GM23338 (cell line): ENCODE measurements at regions not wholly inside any gene's neighbourhood (a gene's known extent, or its start where the extent isn't known, plus 50 kb on each side); places are given as distances from the start of the nearest gene placed in this dataset.

ENCODE experiments used
- ATAC-seq: fragments of 200-7000 bp; cut with Tn5 transposase; 3 replicates; pipeline ENCODE4 v1.9.1; 2020
- DNase-seq: peaks from one replicate; pipeline ENCODE4 v3.0.0-alpha.2; 2015; ENCODE audit warnings: low spot score
- H2AFZ ChIP-seq: fragments of 200-600 bp; sonication (generic); 2 replicates; pipeline ENCODE4 v1.8.0; 2016; ENCODE audit warnings: antibody characterized with exemption, mild to moderate bottlenecking, moderate library complexity
- H3F3A ChIP-seq: fragments of 200-600 bp; sonication (generic); replicated peaks from 2 replicates; pipeline ENCODE4 v1.8.0; 2017; ENCODE audit warnings: antibody characterized with exemption, mixed run types, low read depth
- H3K27ac ChIP-seq: fragments of 200-600 bp; sonication (generic); 2 replicates; pipeline ENCODE4 v1.6.1; 2016; ENCODE audit warnings: low read depth
- H3K27me3 ChIP-seq: fragments of 200-600 bp; sonication (generic); 2 replicates; pipeline ENCODE4 v1.8.0; 2016; ENCODE audit warnings: mild to moderate bottlenecking, mixed run types, moderate library complexity; ENCODE audit not compliant: insufficient read depth
- H3K36me3 ChIP-seq: fragments of 200-600 bp; sonication (generic); 2 replicates; pipeline ENCODE4 v1.8.0; 2016; ENCODE audit warnings: mild to moderate bottlenecking; ENCODE audit not compliant: insufficient read depth
- H3K4me1 ChIP-seq: fragments of 200-600 bp; sonication (generic); 2 replicates; pipeline ENCODE4 v1.8.0; 2016; ENCODE audit warnings: mild to moderate bottlenecking, moderate library complexity; ENCODE audit not compliant: insufficient read depth
- H3K4me2 ChIP-seq: fragments of 200-600 bp; sonication (generic); 2 replicates; pipeline ENCODE4 v1.7.1; 2017; ENCODE audit warnings: mixed run types
- H3K4me3 ChIP-seq: fragments of 200-600 bp; sonication (generic); 2 replicates; pipeline ENCODE4 v1.6.1; 2016; ENCODE audit warnings: mixed run types
- H3K79me2 ChIP-seq: fragments of 200-600 bp; sonication (generic); replicated peaks from 2 replicates; pipeline ENCODE4 v1.8.0; 2017; ENCODE audit warnings: mild to moderate bottlenecking; ENCODE audit not compliant: insufficient read depth
- H3K9me2 ChIP-seq: fragments of 200-600 bp; sonication (generic); 2 replicates; pipeline ENCODE4 v1.8.0; 2017; ENCODE audit not compliant: insufficient read depth
- H4K20me1 ChIP-seq: fragments of 200-600 bp; sonication (generic); replicated peaks from 2 replicates; pipeline ENCODE4 v1.8.0; 2017; ENCODE audit warnings: mild to moderate bottlenecking; ENCODE audit not compliant: insufficient read depth
- H3K27ac Mint-ChIP-seq: 2 replicates; pipeline ENCODE4 v1.8.0; 2020; ENCODE audit warnings: inconsistent platforms, mild to moderate bottlenecking, moderate library complexity, mixed read lengths
- H3K27me3 Mint-ChIP-seq: 3 replicates; pipeline ENCODE4 v1.8.0; 2022; ENCODE audit warnings: low read depth, mild to moderate bottlenecking, moderate library complexity, mixed read lengths, inconsistent platforms; ENCODE audit not compliant: insufficient read depth, poor library complexity
- H3K36me3 Mint-ChIP-seq: 3 replicates; pipeline ENCODE4 v1.8.0; 2021; ENCODE audit warnings: low read depth, mild to moderate bottlenecking, inconsistent platforms, moderate library complexity, mixed read lengths
- H3K4me1 Mint-ChIP-seq: 3 replicates; pipeline ENCODE4 v1.8.0; 2020; ENCODE audit warnings: mild to moderate bottlenecking, inconsistent platforms, mixed read lengths
- H3K4me3 Mint-ChIP-seq: 3 replicates; pipeline ENCODE4 v1.8.0; 2021; ENCODE audit warnings: moderate library complexity, mild to moderate bottlenecking, inconsistent platforms, mixed read lengths
- H3K9me3 Mint-ChIP-seq: 3 replicates; pipeline ENCODE4 v1.8.0; 2020; ENCODE audit warnings: moderate library complexity, mild to moderate bottlenecking, inconsistent platforms, mixed read lengths
- JUNB ChIP-seq: IDR thresholded peaks from one replicate; pipeline ENCODE4 v1.6.1; 2016; ENCODE audit warnings: antibody characterized with exemption; ENCODE audit not compliant: unreplicated experiment
- NANOG ChIP-seq: IDR thresholded peaks from 2 replicates; pipeline ENCODE4 v1.6.1; 2016; ENCODE audit warnings: antibody characterized with exemption, borderline replicate concordance
- POLR2AphosphoS5 ChIP-seq: IDR thresholded peaks from 2 replicates; pipeline ENCODE4 v1.6.1; 2016; ENCODE audit warnings: antibody characterized with exemption, low read depth
- STAT1 ChIP-seq: IDR thresholded peaks from one replicate; pipeline ENCODE4 v1.6.1; 2016; ENCODE audit warnings: antibody characterized with exemption; ENCODE audit not compliant: unreplicated experiment
- ZNF114 ChIP-seq: fragments of 250-450 bp; sonication (Bioruptor Pico); IDR thresholded peaks from 2 replicates; pipeline ENCODE4 v1.5.0; 2020; ENCODE audit warnings: mild to moderate bottlenecking, moderate library complexity
- ZNF331 ChIP-seq: fragments of 250-450 bp; sonication (Bioruptor Pico); IDR thresholded peaks from 2 replicates; pipeline ENCODE4 v1.5.0; 2020; ENCODE audit warnings: low read depth, mild to moderate bottlenecking, moderate library complexity
- TF ChIP-seq, protein P1 (sequence below): fragments of 250-450 bp; sonication (Bioruptor Pico); IDR thresholded peaks from 2 replicates; pipeline ENCODE4 v1.5.0; 2020; ENCODE audit warnings: mild to moderate bottlenecking, moderate library complexity
- TF ChIP-seq, protein P2 (sequence below): IDR thresholded peaks from one replicate; pipeline ENCODE4 v1.6.1; 2018; ENCODE audit warnings: antibody characterized with exemption; ENCODE audit not compliant: unreplicated experiment
- TF ChIP-seq, protein P3 (sequence below): IDR thresholded peaks from 2 replicates; pipeline ENCODE4 v1.6.1; 2016; ENCODE audit warnings: antibody characterized with exemption
- TF ChIP-seq, protein P4 (sequence below), 2 experiments: fragments of 200-600 bp in 1 of 2; sonication (generic) in 1 of 2; conservative IDR thresholded peaks; 2 replicates each; pipeline versions ENCODE4 v1.5.1 to v1.6.1; 2016 to 2017; ENCODE audit warnings: antibody characterized with exemption in 2 of 2, low read depth in 2 of 2, mild to moderate bottlenecking in 2 of 2, moderate library complexity in 1 of 2

DNA sequence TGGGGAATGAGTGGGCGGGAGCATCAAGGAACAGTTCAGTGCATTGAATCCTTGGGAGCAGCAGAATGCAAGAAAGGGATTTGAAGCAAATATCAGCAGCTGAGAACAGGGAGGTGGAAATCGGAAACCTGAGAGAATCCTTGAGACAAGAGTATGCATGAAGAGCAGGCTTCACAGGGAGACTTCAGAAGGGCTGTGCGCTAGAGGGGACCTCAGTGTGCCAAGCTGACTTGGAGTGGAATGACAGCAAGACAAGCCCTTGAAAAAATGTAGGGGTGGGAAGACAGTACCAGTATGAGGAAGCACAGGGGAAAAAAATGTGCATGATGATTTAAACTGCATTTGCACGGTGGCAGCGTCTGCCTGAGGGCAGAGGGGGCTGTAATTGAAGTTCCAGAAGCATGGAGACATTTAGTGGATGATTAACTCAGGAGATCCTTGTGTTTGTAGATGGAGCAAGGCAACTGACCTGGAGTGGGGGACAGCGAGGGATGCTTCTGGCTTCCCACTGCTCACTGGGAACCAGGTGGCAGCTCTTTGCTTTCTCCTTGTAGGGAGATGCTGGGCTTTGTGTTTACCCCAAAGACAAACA is 204.9 kb upstream of the PLET1 start:
- Histone ChIP-seq H3K36me3 (no peaks in the 10 kb centered on the region), H3K4me1 (no peaks in the 10 kb centered on the region), H3K4me2 (no peak overlapping the region), H4K20me1 (no peaks in the 10 kb centered on the region), H3K79me2 (no peaks in the 10 kb centered on the region), H2AFZ (no peak overlapping the region; the same call in 1 of the 2 replicates), H3K27me3 (no peaks in the 10 kb centered on the region), H3K9me2 (no peaks in the 10 kb centered on the region), H3K27ac (no peak overlapping the region), H3K4me3 (no peak overlapping the region), H3F3A (no peaks in the 10 kb centered on the region)
- ATAC-seq (no peak), DNase-seq (no peak)
- Mint-ChIP-seq H3K9me3 (no peaks in the 10 kb centered on the region), H3K4me1 (peaks cover 1% of the 10 kb centered on the region; the same call in 1 of the 3 replicates), H3K36me3 (no peaks in the 10 kb centered on the region), H3K4me3 (no peak overlapping the region), H3K27ac (no peak overlapping the region), H3K27me3 (peaks cover 4% of the 10 kb centered on the region)
- TF ChIP-seq NANOG = no peak
- no peak for TF ChIP-seq ZNF331 (CRISPR knock-in tag)

DNA sequence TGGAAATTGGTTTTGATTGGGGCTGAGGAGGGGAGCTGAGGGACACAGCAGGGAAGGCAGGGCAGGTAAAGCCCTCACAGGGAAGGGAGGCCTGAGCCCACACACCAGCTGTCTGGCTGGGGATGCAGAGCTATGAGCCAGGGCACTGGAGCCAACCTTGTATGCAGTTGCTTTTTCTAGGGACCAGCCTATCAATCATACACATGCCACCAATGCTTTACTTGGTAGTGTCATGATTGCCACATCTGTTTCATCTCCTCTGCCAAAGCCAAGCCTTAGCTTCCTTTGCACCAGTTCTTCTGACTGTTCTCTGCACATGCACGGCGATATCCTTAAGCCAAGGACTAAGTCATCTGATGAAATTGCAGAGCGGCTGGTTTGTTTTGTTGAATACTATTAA is 207.1 kb upstream of the PLET1 start:
- no peaks in the 10 kb centered on the region for H3K36me3 Mint-ChIP-seq
- H3K27me3 Mint-ChIP-seq = peaks cover 6% of the 10 kb centered on the region
- H3K4me3 Mint-ChIP-seq = no peak overlapping the region
- H4K20me1 ChIP-seq = no peaks in the 10 kb centered on the region
- DNase-seq (no peak), ATAC-seq (no peak)
- no peaks in the 10 kb centered on the region for H3K4me1 ChIP-seq
- H3K4me3 ChIP-seq = no peak overlapping the region
- H3K79me2 ChIP-seq = no peaks in the 10 kb centered on the region
- H3K36me3 ChIP-seq = no peaks in the 10 kb centered on the region
- no peaks in the 10 kb centered on the region for H3K27me3 ChIP-seq
- H3K9me2 ChIP-seq = no peaks in the 10 kb centered on the region
- no peak overlapping the region for H3K4me2 ChIP-seq
- no peak overlapping the region for H3K27ac ChIP-seq
- H3K9me3 Mint-ChIP-seq = no peaks in the 10 kb centered on the region
- no peak overlapping the region for H3K27ac Mint-ChIP-seq
- H3K4me1 Mint-ChIP-seq = peaks cover 6% of the 10 kb centered on the region; the same call in 2 of the 3 replicates
- no peak overlapping the region for H2AFZ ChIP-seq
- H3F3A ChIP-seq = no peaks in the 10 kb centered on the region
- no peak for TF ChIP-seq ZNF114 (CRISPR knock-in tag)
- TF ChIP-seq, protein P1, sequence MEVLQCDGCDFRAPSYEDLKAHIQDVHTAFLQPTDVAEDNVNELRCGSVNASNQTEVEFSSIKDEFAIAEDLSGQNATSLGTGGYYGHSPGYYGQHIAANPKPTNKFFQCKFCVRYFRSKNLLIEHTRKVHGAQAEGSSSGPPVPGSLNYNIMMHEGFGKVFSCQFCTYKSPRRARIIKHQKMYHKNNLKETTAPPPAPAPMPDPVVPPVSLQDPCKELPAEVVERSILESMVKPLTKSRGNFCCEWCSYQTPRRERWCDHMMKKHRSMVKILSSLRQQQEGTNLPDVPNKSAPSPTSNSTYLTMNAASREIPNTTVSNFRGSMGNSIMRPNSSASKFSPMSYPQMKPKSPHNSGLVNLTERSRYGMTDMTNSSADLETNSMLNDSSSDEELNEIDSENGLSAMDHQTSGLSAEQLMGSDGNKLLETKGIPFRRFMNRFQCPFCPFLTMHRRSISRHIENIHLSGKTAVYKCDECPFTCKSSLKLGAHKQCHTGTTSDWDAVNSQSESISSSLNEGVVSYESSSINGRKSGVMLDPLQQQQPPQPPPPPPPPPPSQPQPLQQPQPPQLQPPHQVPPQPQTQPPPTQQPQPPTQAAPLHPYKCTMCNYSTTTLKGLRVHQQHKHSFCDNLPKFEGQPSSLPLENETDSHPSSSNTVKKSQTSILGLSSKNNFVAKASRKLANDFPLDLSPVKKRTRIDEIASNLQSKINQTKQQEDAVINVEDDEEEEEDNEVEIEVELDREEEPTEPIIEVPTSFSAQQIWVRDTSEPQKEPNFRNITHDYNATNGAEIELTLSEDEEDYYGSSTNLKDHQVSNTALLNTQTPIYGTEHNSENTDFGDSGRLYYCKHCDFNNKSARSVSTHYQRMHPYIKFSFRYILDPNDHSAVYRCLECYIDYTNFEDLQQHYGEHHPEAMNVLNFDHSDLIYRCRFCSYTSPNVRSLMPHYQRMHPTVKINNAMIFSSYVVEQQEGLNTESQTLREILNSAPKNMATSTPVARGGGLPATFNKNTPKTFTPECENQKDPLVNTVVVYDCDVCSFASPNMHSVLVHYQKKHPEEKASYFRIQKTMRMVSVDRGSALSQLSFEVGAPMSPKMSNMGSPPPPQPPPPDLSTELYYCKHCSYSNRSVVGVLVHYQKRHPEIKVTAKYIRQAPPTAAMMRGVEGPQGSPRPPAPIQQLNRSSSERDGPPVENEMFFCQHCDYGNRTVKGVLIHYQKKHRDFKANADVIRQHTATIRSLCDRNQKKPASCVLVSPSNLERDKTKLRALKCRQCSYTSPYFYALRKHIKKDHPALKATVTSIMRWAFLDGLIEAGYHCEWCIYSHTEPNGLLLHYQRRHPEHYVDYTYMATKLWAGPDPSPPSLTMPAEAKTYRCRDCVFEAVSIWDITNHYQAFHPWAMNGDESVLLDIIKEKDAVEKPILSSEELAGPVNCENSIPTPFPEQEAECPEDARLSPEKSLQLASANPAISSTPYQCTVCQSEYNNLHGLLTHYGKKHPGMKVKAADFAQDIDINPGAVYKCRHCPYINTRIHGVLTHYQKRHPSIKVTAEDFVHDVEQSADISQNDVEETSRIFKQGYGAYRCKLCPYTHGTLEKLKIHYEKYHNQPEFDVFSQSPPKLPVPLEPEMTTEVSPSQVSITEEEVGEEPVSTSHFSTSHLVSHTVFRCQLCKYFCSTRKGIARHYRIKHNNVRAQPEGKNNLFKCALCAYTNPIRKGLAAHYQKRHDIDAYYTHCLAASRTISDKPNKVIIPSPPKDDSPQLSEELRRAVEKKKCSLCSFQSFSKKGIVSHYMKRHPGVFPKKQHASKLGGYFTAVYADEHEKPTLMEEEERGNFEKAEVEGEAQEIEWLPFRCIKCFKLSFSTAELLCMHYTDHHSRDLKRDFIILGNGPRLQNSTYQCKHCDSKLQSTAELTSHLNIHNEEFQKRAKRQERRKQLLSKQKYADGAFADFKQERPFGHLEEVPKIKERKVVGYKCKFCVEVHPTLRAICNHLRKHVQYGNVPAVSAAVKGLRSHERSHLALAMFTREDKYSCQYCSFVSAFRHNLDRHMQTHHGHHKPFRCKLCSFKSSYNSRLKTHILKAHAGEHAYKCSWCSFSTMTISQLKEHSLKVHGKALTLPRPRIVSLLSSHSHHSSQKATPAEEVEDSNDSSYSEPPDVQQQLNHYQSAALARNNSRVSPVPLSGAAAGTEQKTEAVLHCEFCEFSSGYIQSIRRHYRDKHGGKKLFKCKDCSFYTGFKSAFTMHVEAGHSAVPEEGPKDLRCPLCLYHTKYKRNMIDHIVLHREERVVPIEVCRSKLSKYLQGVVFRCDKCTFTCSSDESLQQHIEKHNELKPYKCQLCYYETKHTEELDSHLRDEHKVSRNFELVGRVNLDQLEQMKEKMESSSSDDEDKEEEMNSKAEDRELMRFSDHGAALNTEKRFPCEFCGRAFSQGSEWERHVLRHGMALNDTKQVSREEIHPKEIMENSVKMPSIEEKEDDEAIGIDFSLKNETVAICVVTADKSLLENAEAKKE = no peak
- TF ChIP-seq, protein P2, sequence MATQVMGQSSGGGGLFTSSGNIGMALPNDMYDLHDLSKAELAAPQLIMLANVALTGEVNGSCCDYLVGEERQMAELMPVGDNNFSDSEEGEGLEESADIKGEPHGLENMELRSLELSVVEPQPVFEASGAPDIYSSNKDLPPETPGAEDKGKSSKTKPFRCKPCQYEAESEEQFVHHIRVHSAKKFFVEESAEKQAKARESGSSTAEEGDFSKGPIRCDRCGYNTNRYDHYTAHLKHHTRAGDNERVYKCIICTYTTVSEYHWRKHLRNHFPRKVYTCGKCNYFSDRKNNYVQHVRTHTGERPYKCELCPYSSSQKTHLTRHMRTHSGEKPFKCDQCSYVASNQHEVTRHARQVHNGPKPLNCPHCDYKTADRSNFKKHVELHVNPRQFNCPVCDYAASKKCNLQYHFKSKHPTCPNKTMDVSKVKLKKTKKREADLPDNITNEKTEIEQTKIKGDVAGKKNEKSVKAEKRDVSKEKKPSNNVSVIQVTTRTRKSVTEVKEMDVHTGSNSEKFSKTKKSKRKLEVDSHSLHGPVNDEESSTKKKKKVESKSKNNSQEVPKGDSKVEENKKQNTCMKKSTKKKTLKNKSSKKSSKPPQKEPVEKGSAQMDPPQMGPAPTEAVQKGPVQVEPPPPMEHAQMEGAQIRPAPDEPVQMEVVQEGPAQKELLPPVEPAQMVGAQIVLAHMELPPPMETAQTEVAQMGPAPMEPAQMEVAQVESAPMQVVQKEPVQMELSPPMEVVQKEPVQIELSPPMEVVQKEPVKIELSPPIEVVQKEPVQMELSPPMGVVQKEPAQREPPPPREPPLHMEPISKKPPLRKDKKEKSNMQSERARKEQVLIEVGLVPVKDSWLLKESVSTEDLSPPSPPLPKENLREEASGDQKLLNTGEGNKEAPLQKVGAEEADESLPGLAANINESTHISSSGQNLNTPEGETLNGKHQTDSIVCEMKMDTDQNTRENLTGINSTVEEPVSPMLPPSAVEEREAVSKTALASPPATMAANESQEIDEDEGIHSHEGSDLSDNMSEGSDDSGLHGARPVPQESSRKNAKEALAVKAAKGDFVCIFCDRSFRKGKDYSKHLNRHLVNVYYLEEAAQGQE = no peak
- no peak for TF ChIP-seq POLR2AphosphoS5
- TF ChIP-seq, protein P3, sequence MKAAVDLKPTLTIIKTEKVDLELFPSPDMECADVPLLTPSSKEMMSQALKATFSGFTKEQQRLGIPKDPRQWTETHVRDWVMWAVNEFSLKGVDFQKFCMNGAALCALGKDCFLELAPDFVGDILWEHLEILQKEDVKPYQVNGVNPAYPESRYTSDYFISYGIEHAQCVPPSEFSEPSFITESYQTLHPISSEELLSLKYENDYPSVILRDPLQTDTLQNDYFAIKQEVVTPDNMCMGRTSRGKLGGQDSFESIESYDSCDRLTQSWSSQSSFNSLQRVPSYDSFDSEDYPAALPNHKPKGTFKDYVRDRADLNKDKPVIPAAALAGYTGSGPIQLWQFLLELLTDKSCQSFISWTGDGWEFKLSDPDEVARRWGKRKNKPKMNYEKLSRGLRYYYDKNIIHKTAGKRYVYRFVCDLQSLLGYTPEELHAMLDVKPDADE = no peak
- no peak for TF ChIP-seq JUNB
- TF ChIP-seq STAT1 = no peak
- TF ChIP-seq, protein P4, sequence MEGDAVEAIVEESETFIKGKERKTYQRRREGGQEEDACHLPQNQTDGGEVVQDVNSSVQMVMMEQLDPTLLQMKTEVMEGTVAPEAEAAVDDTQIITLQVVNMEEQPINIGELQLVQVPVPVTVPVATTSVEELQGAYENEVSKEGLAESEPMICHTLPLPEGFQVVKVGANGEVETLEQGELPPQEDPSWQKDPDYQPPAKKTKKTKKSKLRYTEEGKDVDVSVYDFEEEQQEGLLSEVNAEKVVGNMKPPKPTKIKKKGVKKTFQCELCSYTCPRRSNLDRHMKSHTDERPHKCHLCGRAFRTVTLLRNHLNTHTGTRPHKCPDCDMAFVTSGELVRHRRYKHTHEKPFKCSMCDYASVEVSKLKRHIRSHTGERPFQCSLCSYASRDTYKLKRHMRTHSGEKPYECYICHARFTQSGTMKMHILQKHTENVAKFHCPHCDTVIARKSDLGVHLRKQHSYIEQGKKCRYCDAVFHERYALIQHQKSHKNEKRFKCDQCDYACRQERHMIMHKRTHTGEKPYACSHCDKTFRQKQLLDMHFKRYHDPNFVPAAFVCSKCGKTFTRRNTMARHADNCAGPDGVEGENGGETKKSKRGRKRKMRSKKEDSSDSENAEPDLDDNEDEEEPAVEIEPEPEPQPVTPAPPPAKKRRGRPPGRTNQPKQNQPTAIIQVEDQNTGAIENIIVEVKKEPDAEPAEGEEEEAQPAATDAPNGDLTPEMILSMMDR (conservative IDR thresholded peaks at IDR 0.05; ENCODE audit: low read depth in 2 of 2) = no peak
